HEK293T (cell line): ENCODE measurements at regions not wholly inside any gene's neighbourhood (a gene's known extent, or its start where the extent isn't known, plus 50 kb on each side); places are given as distances from the start of the nearest gene placed in this dataset.

ENCODE experiments used
- CTCF ChIA-PET: fragments of 350-600 bp; formaldehyde crosslinking; extraction: SDS; loops from one replicate; lab custom pipeline; 2021; ENCODE audit warnings: antibody characterized with exemption, inconsistent platforms; lab: Yijun Ruan, JAX
- POLR2A ChIA-PET: fragments of 350-600 bp; formaldehyde crosslinking; extraction: SDS; loops from one replicate; lab custom pipeline; 2020; ENCODE audit warnings: antibody characterized with exemption, inconsistent platforms; lab: Yijun Ruan, JAX
- DNase-seq: peaks from one replicate; pipeline ENCODE4 v3.0.0; 2012; ENCODE audit warnings: mixed read lengths; ENCODE audit errors: extremely low spot score
- ARNT ChIP-seq: fragments of 450-650 bp; IDR thresholded peaks from 2 replicates; pipeline ENCODE4 v1.6.1; 2017; ENCODE audit warnings: mild to moderate bottlenecking
- BHLHE40 ChIP-seq: fragments of 450-650 bp; IDR thresholded peaks from 2 replicates; pipeline ENCODE4 v1.6.1; 2016; ENCODE audit warnings: mild to moderate bottlenecking, moderate library complexity, borderline replicate concordance
- CTBP1 ChIP-seq: fragments of 450-650 bp; IDR thresholded peaks from 2 replicates; pipeline ENCODE4 v1.6.1; 2016; ENCODE audit warnings: borderline replicate concordance
- ELF4 ChIP-seq: fragments of 450-650 bp; IDR thresholded peaks from 2 replicates; pipeline ENCODE4 v1.6.1; 2017; ENCODE audit warnings: antibody characterized with exemption
- FOXA1 ChIP-seq: fragments of 450-650 bp; IDR thresholded peaks from 2 replicates; pipeline ENCODE4 v1.6.1; 2016; ENCODE audit warnings: mild to moderate bottlenecking
- FOXK2 ChIP-seq: fragments of 450-650 bp; IDR thresholded peaks from 2 replicates; pipeline ENCODE4 v1.6.1; 2016; ENCODE audit warnings: mild to moderate bottlenecking
- FOXM1 ChIP-seq: fragments of 450-650 bp; IDR thresholded peaks from 2 replicates; pipeline ENCODE4 v1.6.1; 2017; ENCODE audit warnings: mild to moderate bottlenecking, borderline replicate concordance
- HDGF ChIP-seq: fragments of 450-650 bp; IDR thresholded peaks from 2 replicates; pipeline ENCODE4 v1.6.1; 2017; ENCODE audit warnings: antibody characterized with exemption, borderline replicate concordance
- L3MBTL2 ChIP-seq: fragments of 450-650 bp; conservative IDR thresholded peaks from 2 replicates; pipeline ENCODE4 v1.6.1; 2016; ENCODE audit warnings: mild to moderate bottlenecking
- LEF1 ChIP-seq: fragments of 450-650 bp; IDR thresholded peaks from 2 replicates; pipeline ENCODE4 v1.6.1; 2017; ENCODE audit warnings: mild to moderate bottlenecking, borderline replicate concordance
- NFRKB ChIP-seq: fragments of 450-650 bp; IDR thresholded peaks from 2 replicates; pipeline ENCODE4 v1.6.1; 2016; ENCODE audit warnings: mild to moderate bottlenecking, moderate library complexity
- SP1 ChIP-seq: fragments of 450-650 bp; IDR thresholded peaks from 2 replicates; pipeline ENCODE4 v1.6.1; 2017
- SUZ12 ChIP-seq: fragments of 450-650 bp; IDR thresholded peaks from 2 replicates; pipeline ENCODE4 v1.6.1; 2016; ENCODE audit warnings: mild to moderate bottlenecking
- TARDBP ChIP-seq: fragments of 450-650 bp; IDR thresholded peaks from 2 replicates; pipeline ENCODE4 v1.6.1; 2016
- ZNF384 ChIP-seq: fragments of 450-650 bp; IDR thresholded peaks from 2 replicates; pipeline ENCODE4 v1.6.1; 2016
- TF ChIP-seq, protein P1 (sequence below): fragments of 450-650 bp; IDR thresholded peaks from 2 replicates; pipeline ENCODE4 v1.6.1; 2016

- DNase-seq, result no peak
- TF ChIP-seq ELF4, result no peak
- TF ChIP-seq SUZ12, result no peak
- no peak for TF ChIP-seq FOXK2
- TF ChIP-seq TARDBP, result no peak
- TF ChIP-seq FOXA1, result no peak
- no peak for TF ChIP-seq ZNF384
- ChIA-PET POLR2A (no interaction called here), CTCF (no interaction called here)
These were observed 742.4 kb upstream of the NR2F2 start for GRCh38 chr15:95588056-95588455.

- ChIA-PET CTCF (interaction anchor here (0.6 to 1.1 kb wide), 2 partner anchors 11 to 926 kb away, joined by 3 to 5 read pairs; no protein-coding TSS in a partner anchor), POLR2A (no interaction called here)
- no peak for DNase-seq
- TF ChIP-seq SP1 (no peak), ZNF384 (no peak), TARDBP (no peak), BHLHE40 (no peak), FOXK2 (no peak), FOXA1 (no peak), FOXM1 (no peak), HDGF (no peak), ELF4 (no peak), SUZ12 (no peak), NFRKB (no peak), L3MBTL2 (no peak), LEF1 (no peak), CTBP1 (no peak), ARNT (no peak)
- TF ChIP-seq, protein P1, sequence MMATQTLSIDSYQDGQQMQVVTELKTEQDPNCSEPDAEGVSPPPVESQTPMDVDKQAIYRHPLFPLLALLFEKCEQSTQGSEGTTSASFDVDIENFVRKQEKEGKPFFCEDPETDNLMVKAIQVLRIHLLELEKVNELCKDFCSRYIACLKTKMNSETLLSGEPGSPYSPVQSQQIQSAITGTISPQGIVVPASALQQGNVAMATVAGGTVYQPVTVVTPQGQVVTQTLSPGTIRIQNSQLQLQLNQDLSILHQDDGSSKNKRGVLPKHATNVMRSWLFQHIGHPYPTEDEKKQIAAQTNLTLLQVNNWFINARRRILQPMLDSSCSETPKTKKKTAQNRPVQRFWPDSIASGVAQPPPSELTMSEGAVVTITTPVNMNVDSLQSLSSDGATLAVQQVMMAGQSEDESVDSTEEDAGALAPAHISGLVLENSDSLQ, result no peak
These were observed 739.9 kb upstream of the NR2F2 start for GRCh38 chr15:95590533-95591044.

- ChIA-PET POLR2A (no interaction called here), CTCF (interaction anchor here (0.6 to 1.1 kb wide), 2 partner anchors 12 to 927 kb away, joined by 3 to 5 read pairs; no protein-coding TSS in a partner anchor)
- no peak for DNase-seq
- no peak for TF ChIP-seq ELF4
- no peak for TF ChIP-seq HDGF
- TF ChIP-seq L3MBTL2, result no peak
- no peak for TF ChIP-seq ZNF384
- no peak for TF ChIP-seq FOXK2
- TF ChIP-seq FOXM1, result no peak
- no peak for TF ChIP-seq FOXA1
- no peak for TF ChIP-seq ARNT
- TF ChIP-seq SP1, result no peak
- no peak for TF ChIP-seq TARDBP
- no peak for TF ChIP-seq BHLHE40
- no peak for TF ChIP-seq LEF1
- no peak for TF ChIP-seq SUZ12
- no peak for TF ChIP-seq NFRKB
- no peak for TF ChIP-seq CTBP1
- TF ChIP-seq, protein P1, result no peak
These were observed 739.2 kb upstream of the NR2F2 start for GRCh38 chr15:95591270-95591669.

DNA sequence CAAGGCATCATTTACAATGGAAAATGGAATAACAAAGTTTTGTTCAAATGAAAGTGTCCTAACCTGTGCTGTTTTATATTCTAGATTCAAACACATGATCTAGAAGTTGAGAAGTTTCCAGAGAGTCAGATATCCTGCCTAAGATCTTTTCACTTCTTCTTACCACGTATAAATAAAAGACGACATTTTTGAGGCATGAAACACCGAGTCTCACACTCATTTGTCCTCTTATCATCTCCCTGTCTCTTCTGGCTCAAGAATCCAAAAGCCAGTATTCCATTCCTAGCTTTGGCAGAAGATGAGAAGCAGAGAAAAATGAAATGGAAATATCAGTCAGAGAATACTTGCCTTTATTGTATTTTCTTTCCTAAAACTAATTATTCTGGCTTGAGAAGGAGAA, 738.6 kb upstream of the NR2F2 start:
- POLR2A ChIA-PET, result no interaction called here
- TF ChIP-seq L3MBTL2, result no peak
- TF ChIP-seq ZNF384, result no peak
- TF ChIP-seq NFRKB, result no peak
- TF ChIP-seq FOXM1, result no peak
- TF ChIP-seq SP1, result no peak
- no peak for TF ChIP-seq SUZ12
- no peak for TF ChIP-seq FOXK2
- TF ChIP-seq LEF1, result no peak
- no peak for TF ChIP-seq HDGF
- TF ChIP-seq ELF4, result no peak
- TF ChIP-seq, protein P1, result no peak
- TF ChIP-seq CTBP1, result no peak
- no peak for TF ChIP-seq TARDBP
- TF ChIP-seq ARNT, result no peak
- no peak for TF ChIP-seq BHLHE40
- no peak for TF ChIP-seq FOXA1
- CTCF ChIA-PET, result interaction anchor here (0.6 to 1.1 kb wide), 3 partner anchors 13 to 289 kb away, joined by 3 to 4 read pairs (median 3); no protein-coding TSS in a partner anchor
- DNase-seq, result no peak

DNA sequence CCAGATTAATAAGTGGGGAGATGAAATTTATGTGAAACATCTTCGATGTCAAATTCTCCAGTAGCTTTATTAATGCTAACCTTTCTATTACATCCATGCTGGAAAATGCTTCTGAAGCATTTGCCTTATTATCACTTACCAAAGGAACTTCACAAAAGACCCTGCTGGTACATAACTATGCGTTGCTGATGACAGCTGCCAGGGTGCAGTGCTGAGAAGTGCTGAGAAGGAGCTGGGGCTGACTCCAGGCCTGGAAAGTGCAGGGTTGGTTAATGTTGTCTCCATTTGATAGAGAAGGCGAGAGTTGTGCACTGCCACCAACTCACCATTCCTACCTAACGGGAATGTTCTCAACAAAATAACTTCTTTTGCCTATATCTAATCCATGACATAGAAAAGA, 736.0 kb upstream of the NR2F2 start:
- ChIA-PET POLR2A (no interaction called here), CTCF (no interaction called here)
- no peak for DNase-seq
- no peak for TF ChIP-seq FOXA1
- TF ChIP-seq BHLHE40, result no peak
- TF ChIP-seq, protein P1, result no peak
- TF ChIP-seq FOXM1, result no peak
- no peak for TF ChIP-seq SP1
- no peak for TF ChIP-seq FOXK2
- no peak for TF ChIP-seq HDGF

DNA sequence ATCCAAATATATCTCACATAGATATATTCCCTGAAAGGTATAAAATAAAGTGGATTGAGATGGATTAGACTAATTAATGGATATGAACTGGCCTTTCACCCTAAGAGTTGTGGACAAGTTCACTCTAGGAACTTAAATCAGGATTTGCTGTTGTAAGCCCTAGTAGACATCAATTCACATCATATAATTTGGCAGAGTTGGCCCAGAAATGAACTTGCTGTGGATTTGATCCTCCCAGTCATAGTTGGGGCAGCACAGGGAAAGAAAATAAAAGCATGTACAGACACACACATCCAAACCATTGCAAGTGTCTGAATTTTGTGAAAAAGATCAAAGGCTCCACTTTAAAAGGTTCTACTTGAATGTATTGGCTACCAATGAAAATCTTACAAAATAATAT, 734.7 kb upstream of the NR2F2 start:
- TF ChIP-seq LEF1 (no peak), ARNT (no peak), FOXK2 (no peak), FOXM1 (no peak), SUZ12 (no peak), ZNF384 (no peak), TARDBP (no peak), CTBP1 (no peak), NFRKB (no peak), FOXA1 (no peak), SP1 (no peak), HDGF (no peak), L3MBTL2 (no peak), BHLHE40 (no peak), ELF4 (no peak)
- TF ChIP-seq, protein P1, result no peak
- no peak for DNase-seq
- ChIA-PET CTCF (no interaction called here), POLR2A (no interaction called here)
